Gastrocnemius medialis (tissue), 4 donors: ENCODE measurements at regions not wholly inside any gene's neighbourhood (a gene's known extent, or its start where the extent isn't known, plus 50 kb on each side); places are given as distances from the start of the nearest gene placed in this dataset.

Experiments
- POLR2A ChIP-seq, 2 donors: fragments of 450-650 bp; IDR thresholded peaks; one replicate each; pipeline ENCODE4 v1.6.1; 2017; ENCODE audit warnings: antibody characterized with exemption in 2 of 2, mild to moderate bottlenecking in 2 of 2, moderate library complexity in 2 of 2
- TF ChIP-seq, protein P1 (sequence below), 5 experiments: fragments of 450-650 bp in 3 of 5; fragments of 200-600 bp in 2 of 5; sonication (generic) in 2 of 5; IDR thresholded peaks in 4 of 5; conservative IDR thresholded peaks in 1 of 5; 1 replicate in 4 of 5; 2 replicates in 1 of 5; pipeline ENCODE4 v1.5.1; 2016 to 2019; ENCODE audit warnings: antibody characterized with exemption in 5 of 5, mild to moderate bottlenecking in 3 of 5, moderate library complexity in 3 of 5

DNA sequence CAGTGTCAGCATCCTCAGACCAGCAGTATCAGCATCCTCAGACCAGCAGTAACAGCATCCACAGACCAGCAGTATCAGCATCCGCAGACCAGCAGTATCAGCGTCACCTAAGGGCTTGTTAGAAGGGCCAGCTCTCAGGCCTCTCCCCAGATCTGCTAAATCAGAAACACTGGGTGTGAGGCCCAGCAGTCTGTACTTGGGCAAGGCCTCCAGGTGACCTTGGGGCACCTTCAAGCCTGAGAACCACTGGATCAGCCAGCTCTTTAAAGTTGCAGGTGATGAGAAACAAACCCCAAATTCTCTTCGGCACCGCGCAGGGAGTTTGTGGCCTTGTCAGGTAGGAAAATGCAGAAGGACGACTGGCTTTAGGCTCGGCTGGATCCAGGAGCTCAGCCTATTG lies 290.5 kb upstream of the CDH4 start:
- TF ChIP-seq, protein P1, sequence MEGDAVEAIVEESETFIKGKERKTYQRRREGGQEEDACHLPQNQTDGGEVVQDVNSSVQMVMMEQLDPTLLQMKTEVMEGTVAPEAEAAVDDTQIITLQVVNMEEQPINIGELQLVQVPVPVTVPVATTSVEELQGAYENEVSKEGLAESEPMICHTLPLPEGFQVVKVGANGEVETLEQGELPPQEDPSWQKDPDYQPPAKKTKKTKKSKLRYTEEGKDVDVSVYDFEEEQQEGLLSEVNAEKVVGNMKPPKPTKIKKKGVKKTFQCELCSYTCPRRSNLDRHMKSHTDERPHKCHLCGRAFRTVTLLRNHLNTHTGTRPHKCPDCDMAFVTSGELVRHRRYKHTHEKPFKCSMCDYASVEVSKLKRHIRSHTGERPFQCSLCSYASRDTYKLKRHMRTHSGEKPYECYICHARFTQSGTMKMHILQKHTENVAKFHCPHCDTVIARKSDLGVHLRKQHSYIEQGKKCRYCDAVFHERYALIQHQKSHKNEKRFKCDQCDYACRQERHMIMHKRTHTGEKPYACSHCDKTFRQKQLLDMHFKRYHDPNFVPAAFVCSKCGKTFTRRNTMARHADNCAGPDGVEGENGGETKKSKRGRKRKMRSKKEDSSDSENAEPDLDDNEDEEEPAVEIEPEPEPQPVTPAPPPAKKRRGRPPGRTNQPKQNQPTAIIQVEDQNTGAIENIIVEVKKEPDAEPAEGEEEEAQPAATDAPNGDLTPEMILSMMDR (IDR thresholded peaks at IDR 0.05 in 4 of 5, conservative IDR thresholded peaks at IDR 0.05 in 1 of 5): no peak
- TF ChIP-seq POLR2A (IDR thresholded peaks at IDR 0.05): no peak
